ENCODE measurements at regions not wholly inside any gene's neighbourhood (a gene's known extent, or its start where the extent isn't known, plus 50 kb on each side); places are given as distances from the start of the nearest gene placed in this dataset.
A peak's percentile ranks its signal among the peaks of the same experiment; 100 is the strongest.

GRCh38 chr1:94737124-94737998 is 82.8 kb upstream of the SLC44A3 start:
- H3K27ac ChIP-seq (replicated peaks), result no peak overlapping the region
- no peaks in the 10 kb centered on the region for H3K27me3 ChIP-seq (ENCODE audit: insufficient read depth, poor library complexity, severe bottlenecking)
- no peak overlapping the region for H3K4me3 ChIP-seq (replicated peaks; ENCODE audit: insufficient read depth, low read length)
- peak; percentile 50 to 67 for DNase-seq (ENCODE audit: low read depth in 1 of 2, low spot score in 1 of 2)
- TF ChIP-seq, protein P1, sequence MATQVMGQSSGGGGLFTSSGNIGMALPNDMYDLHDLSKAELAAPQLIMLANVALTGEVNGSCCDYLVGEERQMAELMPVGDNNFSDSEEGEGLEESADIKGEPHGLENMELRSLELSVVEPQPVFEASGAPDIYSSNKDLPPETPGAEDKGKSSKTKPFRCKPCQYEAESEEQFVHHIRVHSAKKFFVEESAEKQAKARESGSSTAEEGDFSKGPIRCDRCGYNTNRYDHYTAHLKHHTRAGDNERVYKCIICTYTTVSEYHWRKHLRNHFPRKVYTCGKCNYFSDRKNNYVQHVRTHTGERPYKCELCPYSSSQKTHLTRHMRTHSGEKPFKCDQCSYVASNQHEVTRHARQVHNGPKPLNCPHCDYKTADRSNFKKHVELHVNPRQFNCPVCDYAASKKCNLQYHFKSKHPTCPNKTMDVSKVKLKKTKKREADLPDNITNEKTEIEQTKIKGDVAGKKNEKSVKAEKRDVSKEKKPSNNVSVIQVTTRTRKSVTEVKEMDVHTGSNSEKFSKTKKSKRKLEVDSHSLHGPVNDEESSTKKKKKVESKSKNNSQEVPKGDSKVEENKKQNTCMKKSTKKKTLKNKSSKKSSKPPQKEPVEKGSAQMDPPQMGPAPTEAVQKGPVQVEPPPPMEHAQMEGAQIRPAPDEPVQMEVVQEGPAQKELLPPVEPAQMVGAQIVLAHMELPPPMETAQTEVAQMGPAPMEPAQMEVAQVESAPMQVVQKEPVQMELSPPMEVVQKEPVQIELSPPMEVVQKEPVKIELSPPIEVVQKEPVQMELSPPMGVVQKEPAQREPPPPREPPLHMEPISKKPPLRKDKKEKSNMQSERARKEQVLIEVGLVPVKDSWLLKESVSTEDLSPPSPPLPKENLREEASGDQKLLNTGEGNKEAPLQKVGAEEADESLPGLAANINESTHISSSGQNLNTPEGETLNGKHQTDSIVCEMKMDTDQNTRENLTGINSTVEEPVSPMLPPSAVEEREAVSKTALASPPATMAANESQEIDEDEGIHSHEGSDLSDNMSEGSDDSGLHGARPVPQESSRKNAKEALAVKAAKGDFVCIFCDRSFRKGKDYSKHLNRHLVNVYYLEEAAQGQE (IDR thresholded peaks at IDR 0.05; ENCODE audit: insufficient replicate concordance, low read depth), result no peak
- peak; percentile 60; the same call in 1 of the 2 replicates for TF ChIP-seq POLR2AphosphoS5 (IDR thresholded peaks at IDR 0.05; ENCODE audit: low read depth)

GRCh38 chr1:94736549-94736948 is 83.6 kb upstream of the SLC44A3 start:
- H3K4me3 ChIP-seq (replicated peaks; ENCODE audit: insufficient read depth, low read length), result no peak overlapping the region
- no peaks in the 10 kb centered on the region for H3K27me3 ChIP-seq (ENCODE audit: insufficient read depth, poor library complexity, severe bottlenecking)
- H3K27ac ChIP-seq (replicated peaks), result no peak overlapping the region
- DNase-seq (ENCODE audit: low read depth in 1 of 2, low spot score in 1 of 2), result no peak
- TF ChIP-seq, protein P1 (IDR thresholded peaks at IDR 0.05; ENCODE audit: insufficient replicate concordance, low read depth), result no peak
- TF ChIP-seq, protein P2, sequence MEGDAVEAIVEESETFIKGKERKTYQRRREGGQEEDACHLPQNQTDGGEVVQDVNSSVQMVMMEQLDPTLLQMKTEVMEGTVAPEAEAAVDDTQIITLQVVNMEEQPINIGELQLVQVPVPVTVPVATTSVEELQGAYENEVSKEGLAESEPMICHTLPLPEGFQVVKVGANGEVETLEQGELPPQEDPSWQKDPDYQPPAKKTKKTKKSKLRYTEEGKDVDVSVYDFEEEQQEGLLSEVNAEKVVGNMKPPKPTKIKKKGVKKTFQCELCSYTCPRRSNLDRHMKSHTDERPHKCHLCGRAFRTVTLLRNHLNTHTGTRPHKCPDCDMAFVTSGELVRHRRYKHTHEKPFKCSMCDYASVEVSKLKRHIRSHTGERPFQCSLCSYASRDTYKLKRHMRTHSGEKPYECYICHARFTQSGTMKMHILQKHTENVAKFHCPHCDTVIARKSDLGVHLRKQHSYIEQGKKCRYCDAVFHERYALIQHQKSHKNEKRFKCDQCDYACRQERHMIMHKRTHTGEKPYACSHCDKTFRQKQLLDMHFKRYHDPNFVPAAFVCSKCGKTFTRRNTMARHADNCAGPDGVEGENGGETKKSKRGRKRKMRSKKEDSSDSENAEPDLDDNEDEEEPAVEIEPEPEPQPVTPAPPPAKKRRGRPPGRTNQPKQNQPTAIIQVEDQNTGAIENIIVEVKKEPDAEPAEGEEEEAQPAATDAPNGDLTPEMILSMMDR (IDR thresholded peaks at IDR 0.05; ENCODE audit: insufficient read depth, low read length), result no peak

DNA sequence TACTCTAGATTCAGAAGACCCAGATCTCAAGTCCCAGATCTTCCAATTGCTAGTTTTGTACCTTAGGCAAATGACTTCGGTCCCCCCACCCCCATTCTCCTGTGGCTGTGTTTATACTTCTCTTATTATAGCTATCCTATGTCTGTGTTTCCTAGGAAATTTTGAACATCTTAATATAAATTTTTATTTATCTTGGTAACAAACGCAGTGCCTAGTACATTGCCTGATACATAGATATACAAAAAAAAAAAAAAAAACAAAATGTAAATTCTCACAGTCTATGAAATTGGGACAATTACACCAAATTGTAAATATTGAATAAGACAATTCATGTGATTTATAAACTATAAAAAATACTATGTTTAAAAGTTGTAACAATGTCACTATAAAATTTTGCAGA is 84.1 kb upstream of the SLC44A3 start:
- no peak for TF ChIP-seq SPI1 (IDR thresholded peaks at IDR 0.05; ENCODE audit: borderline replicate concordance, low read depth)
- Histone ChIP-seq H3K27me3 (ENCODE audit: insufficient read depth, poor library complexity, severe bottlenecking) (no peaks in the 10 kb centered on the region), H3K27ac (replicated peaks) (peak overlapping the region; percentile 42), H3K4me3 (replicated peaks; ENCODE audit: insufficient read depth, low read length) (no peak overlapping the region)
- DNase-seq (ENCODE audit: low read depth in 1 of 2, low spot score in 1 of 2), result no peak

GRCh38 chr1:94734963-94735901 is 84.9 kb upstream of the SLC44A3 start:
- Histone ChIP-seq H3K27ac (replicated peaks) (peak overlapping the region; percentile 42), H3K27me3 (ENCODE audit: insufficient read depth, poor library complexity, severe bottlenecking) (no peaks in the 10 kb centered on the region)

More at GRCh38 chr1:94734963-94735901, 84.9 kb upstream of the SLC44A3 start:
- TF ChIP-seq SPI1 (IDR thresholded peaks at IDR 0.05; ENCODE audit: borderline replicate concordance, low read depth) (no peak), POLR2AphosphoS5 (IDR thresholded peaks at IDR 0.05; ENCODE audit: low read depth) (no peak), GABPA (IDR thresholded peaks at IDR 0.05; ENCODE audit: low read depth) (no peak)
- TF ChIP-seq, protein P2 (IDR thresholded peaks at IDR 0.05; ENCODE audit: insufficient read depth, low read length), result no peak
- TF ChIP-seq, protein P1 (IDR thresholded peaks at IDR 0.05; ENCODE audit: insufficient replicate concordance, low read depth), result no peak
- peak in 1 of 2 experiments; percentile 61 for DNase-seq (ENCODE audit: low read depth in 1 of 2, low spot score in 1 of 2)
- H3K4me3 ChIP-seq (replicated peaks; ENCODE audit: insufficient read depth, low read length), result no peak overlapping the region
